ENCODE measurements at regions not wholly inside any gene's neighbourhood (a gene's known extent, or its start where the extent isn't known, plus 50 kb on each side); places are given as distances from the start of the nearest gene placed in this dataset.
"Not testable (repeated sequence)": the region's sequence is repeated elsewhere in the genome, so short reads cannot be mapped to it uniquely, and the experiment has no call there.

DNA sequence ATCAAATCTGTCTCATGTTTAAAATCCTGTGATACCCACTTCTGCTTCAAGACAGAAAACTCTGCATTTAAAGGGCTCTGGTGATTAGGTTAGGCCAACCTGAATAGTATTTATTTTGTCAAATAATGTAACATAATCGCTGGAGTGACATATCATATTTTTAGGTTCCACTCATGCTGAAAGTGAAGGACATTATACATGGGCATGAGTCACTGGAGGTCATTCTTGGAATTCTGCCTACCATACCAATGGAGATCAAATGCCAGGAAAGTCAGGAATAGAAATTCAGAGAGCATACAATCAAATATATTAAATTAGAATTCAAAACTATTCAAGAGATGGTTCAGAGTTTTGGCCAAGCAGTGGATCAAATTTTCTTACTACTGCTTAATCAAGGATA lies 97.1 kb upstream of the PRSS3 start:
- no peaks in the 10 kb centered on the region for H3K9me3 ChIP-seq
- no peaks in the 10 kb centered on the region for H3K27me3 ChIP-seq
- 54 to 60% methylated on average over 1 of the region's 1 CpG for WGBS, 2 donors
- H3K27ac ChIP-seq: no peak overlapping the region
- H3K36me3 ChIP-seq: no peaks in the 10 kb centered on the region
- DNase-seq: no peak
- ATAC-seq: no peak
- H3K4me3 ChIP-seq: no peak overlapping the region
- peaks cover 0 to 10% (median 0%) of the 10 kb centered on the region in 9 donors for H3K4me1 ChIP-seq
- TF ChIP-seq, protein P1, sequence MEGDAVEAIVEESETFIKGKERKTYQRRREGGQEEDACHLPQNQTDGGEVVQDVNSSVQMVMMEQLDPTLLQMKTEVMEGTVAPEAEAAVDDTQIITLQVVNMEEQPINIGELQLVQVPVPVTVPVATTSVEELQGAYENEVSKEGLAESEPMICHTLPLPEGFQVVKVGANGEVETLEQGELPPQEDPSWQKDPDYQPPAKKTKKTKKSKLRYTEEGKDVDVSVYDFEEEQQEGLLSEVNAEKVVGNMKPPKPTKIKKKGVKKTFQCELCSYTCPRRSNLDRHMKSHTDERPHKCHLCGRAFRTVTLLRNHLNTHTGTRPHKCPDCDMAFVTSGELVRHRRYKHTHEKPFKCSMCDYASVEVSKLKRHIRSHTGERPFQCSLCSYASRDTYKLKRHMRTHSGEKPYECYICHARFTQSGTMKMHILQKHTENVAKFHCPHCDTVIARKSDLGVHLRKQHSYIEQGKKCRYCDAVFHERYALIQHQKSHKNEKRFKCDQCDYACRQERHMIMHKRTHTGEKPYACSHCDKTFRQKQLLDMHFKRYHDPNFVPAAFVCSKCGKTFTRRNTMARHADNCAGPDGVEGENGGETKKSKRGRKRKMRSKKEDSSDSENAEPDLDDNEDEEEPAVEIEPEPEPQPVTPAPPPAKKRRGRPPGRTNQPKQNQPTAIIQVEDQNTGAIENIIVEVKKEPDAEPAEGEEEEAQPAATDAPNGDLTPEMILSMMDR (IDR thresholded peaks at IDR 0.05): no peak
- intact Hi-C loops (cut with DNase I): no loop called here

DNA sequence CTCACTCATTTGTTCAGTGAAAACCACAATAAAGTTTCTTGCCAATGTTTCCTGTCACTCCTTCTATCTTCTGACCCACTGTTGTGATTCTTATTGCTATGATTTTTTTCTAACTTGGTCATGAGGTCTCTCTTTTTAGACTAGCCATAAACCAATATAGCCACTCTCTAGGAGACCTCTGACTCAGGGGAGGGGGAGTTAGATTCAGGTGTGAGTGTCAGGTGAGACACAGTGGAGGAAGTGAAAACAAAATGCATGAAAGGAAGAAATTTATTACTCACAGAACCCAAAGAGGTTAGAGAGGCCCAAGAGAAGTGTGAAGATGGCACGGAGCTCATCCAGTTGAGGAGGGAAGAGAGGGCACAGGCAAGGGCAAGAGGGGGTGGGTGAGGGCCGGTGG lies 94.4 kb upstream of the PRSS3 start:
- H3K9me3 ChIP-seq; ATAC-seq; H3K4me3 ChIP-seq; intact Hi-C loops (cut with DNase I); DNase-seq; H3K36me3 ChIP-seq; H3K27ac ChIP-seq; H3K27me3 ChIP-seq: not testable (repeated sequence)
- WGBS, 2 donors: 82 to 88% methylated on average over 2 of the region's 2 CpGs
- H3K4me1 ChIP-seq: peaks cover 0 to 10% (median 0%) of the 10 kb centered on the region in 9 donors

DNA sequence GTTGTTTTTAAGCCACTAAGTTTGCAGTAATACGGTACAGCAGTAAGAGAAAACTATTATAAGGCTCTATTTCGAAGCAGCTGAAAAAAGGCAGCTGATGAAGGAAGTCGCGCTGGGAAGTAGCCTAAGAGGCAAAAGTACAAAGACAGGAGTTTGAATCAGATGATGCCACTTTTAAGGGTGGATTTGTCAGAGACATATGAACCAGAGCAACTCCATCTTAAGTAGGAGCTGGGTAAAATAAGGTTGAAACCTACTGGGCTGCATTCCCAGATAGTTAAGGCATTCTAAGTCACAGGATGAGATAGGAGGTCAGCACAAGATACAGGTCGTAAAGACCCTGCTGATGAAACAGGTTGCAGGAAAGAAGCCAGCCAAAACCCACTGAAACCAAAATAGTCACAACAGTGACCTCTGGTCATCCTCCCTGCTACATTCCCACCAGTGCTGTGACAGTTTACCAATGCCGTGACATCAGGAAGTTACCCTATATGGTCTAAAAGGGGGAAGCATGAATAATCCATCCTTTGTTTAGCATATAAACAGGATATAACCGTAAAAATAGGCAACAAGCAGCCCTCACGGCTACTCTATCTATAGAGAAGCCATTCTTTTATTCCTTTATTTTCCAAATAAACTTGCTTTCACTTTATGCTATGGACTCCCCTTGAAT lies 91.8 kb upstream of the PRSS3 start:
- DNase-seq: no peak
- no peak overlapping the region for H3K4me3 ChIP-seq
- ATAC-seq: no peak
- WGBS, 2 donors: 56 to 64% methylated on average over 8 of the region's 8 CpGs
- TF ChIP-seq, protein P1 (IDR thresholded peaks at IDR 0.05): no peak
- no peaks in the 10 kb centered on the region for H3K9me3 ChIP-seq
- no peaks in the 10 kb centered on the region for H3K27me3 ChIP-seq
- no peaks in the 10 kb centered on the region for H3K36me3 ChIP-seq
- H3K4me1 ChIP-seq: peaks cover 0 to 4% (median 0%) of the 10 kb centered on the region in 9 donors
- no peak overlapping the region for H3K27ac ChIP-seq
- intact Hi-C loops (cut with DNase I): no loop called here

DNA sequence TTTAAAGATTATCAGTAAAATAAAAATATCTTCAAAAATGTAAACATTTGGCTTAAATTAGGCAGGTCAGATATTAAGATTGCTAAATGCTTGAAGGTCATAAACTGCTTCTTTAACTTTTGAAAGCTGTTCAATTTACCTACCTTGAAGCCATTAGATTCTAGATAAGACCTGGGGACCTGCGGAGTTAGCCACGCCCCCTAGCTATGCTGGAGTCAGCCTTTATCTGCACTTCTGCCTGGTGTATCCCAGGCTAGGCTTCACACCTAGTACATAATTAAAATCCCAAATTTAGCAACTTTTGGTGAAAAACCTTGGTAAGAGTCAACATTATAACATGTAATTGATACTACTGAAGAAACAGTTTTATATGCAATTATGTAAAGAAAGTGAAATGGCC lies 89.9 kb upstream of the PRSS3 start:
- intact Hi-C loops (cut with DNase I); H3K9me3 ChIP-seq; H3K4me1 ChIP-seq; H3K4me3 ChIP-seq; DNase-seq; H3K27ac ChIP-seq; H3K36me3 ChIP-seq; ATAC-seq; H3K27me3 ChIP-seq: not testable (repeated sequence)
- 37 to 48% methylated on average over 2 of the region's 2 CpGs for WGBS, 2 donors

DNA sequence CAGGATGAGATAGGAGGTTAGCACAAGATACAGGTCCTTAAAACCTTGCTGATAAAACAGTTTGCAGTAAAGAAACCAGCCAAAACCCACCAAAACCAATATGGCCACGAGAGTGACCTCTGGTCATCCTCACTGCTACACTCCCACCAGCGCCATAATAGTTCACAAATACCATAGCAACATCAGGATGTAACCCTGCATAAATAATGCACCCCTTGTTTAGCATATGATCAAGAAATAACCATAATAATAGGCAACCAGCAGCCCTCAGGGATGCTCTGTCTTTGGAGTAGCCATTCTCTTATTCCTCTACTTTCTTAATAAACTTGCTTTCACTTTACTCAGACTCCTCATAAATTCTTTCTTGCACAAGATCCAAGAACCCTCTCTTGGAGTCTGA lies 86.9 kb upstream of the PRSS3 start:
- H3K27me3 ChIP-seq: peaks cover 0 to 5% (median 3%) of the 10 kb centered on the region in 7 donors
- H3K9me3 ChIP-seq: no peaks in the 10 kb centered on the region
- WGBS, 2 donors: 78 to 80% methylated on average over 2 of the region's 2 CpGs
- ATAC-seq (no peak), DNase-seq (no peak)
- H3K27ac ChIP-seq: no peak overlapping the region
- intact Hi-C loops (cut with DNase I): no loop called here
- no peaks in the 10 kb centered on the region for H3K36me3 ChIP-seq
- TF ChIP-seq, protein P1 (IDR thresholded peaks at IDR 0.05): no peak
- H3K4me1 ChIP-seq: peaks cover 0 to 4% (median 0%) of the 10 kb centered on the region in 9 donors
- no peak overlapping the region for H3K4me3 ChIP-seq
